Activated CD4-positive, alpha-beta T cell treated with anti-CD3 and anti-CD28 coated beads, Interleukin-2, amount 10 ng/mL, durations not matched to agents 7 days and 5 days (primary cell): ENCODE measurements at regions not wholly inside any gene's neighbourhood (a gene's known extent, or its start where the extent isn't known, plus 50 kb on each side); places are given as distances from the start of the nearest gene placed in this dataset.
"Not testable (repeated sequence)": the region's sequence is repeated elsewhere in the genome, so short reads cannot be mapped to it uniquely, and the experiment has no call there.

Source experiments
- CTCF ChIA-PET: fragments of 350-600 bp; sonication (Branson Sonifier 250); formaldehyde crosslinking; loops from one replicate; lab custom pipeline; 2021; ENCODE audit warnings: antibody characterized with exemption; lab: Charles Lee
- POLR2A ChIA-PET: fragments of 350-600 bp; sonication (Branson Sonifier 250); formaldehyde crosslinking; loops from one replicate; lab custom pipeline; 2021; ENCODE audit warnings: antibody characterized with exemption; lab: Charles Lee
- DNase-seq: peaks from one replicate; pipeline ENCODE4 v3.0.0-alpha.2; 2020
- H3K27ac Mint-ChIP-seq: one replicate; pipeline ENCODE4 v1.8.0; 2021; ENCODE audit warnings: mild to moderate bottlenecking, moderate library complexity, mixed read lengths
- H3K27me3 Mint-ChIP-seq: one replicate; pipeline ENCODE4 v1.8.0; 2021; ENCODE audit warnings: mixed read lengths
- H3K36me3 Mint-ChIP-seq: one replicate; pipeline ENCODE4 v1.8.0; 2021; ENCODE audit warnings: low read depth, mixed read lengths
- H3K4me1 Mint-ChIP-seq: one replicate; pipeline ENCODE4 v1.8.0; 2021; ENCODE audit warnings: mixed read lengths
- H3K4me3 Mint-ChIP-seq: one replicate; pipeline ENCODE4 v1.8.0; 2021; ENCODE audit warnings: mild to moderate bottlenecking, moderate library complexity, mixed read lengths
- H3K9me3 Mint-ChIP-seq: one replicate; pipeline ENCODE4 v1.8.0; 2021; ENCODE audit warnings: mixed read lengths

GRCh38 chr5:103764403-103764802, 201.8 kb upstream of the NUDT12 start:
- CTCF ChIA-PET, result interaction anchor here (1.3 kb wide), 1 partner anchor 13 kb away, joined by 3 read pairs; no protein-coding TSS in a partner anchor
- no peaks in the 10 kb centered on the region for H3K36me3 Mint-ChIP-seq
- H3K27ac Mint-ChIP-seq, result no peak overlapping the region
- no peaks in the 10 kb centered on the region for H3K4me1 Mint-ChIP-seq
- no peak overlapping the region for H3K4me3 Mint-ChIP-seq
- H3K9me3 Mint-ChIP-seq, result peaks cover 2% of the 10 kb centered on the region
- DNase-seq, result no peak
- POLR2A ChIA-PET, result no interaction called here
- no peaks in the 10 kb centered on the region for H3K27me3 Mint-ChIP-seq

- Mint-ChIP-seq H3K36me3 (no peaks in the 10 kb centered on the region), H3K27me3 (no peaks in the 10 kb centered on the region)
- POLR2A ChIA-PET, result no interaction called here
These were observed 196.4 kb upstream of the NUDT12 start for GRCh38 chr5:103758996-103759395.

GRCh38 chr5:103755974-103756373, 193.4 kb upstream of the NUDT12 start:
- no peaks in the 10 kb centered on the region for H3K9me3 Mint-ChIP-seq
- ChIA-PET CTCF (no interaction called here), POLR2A (no interaction called here)
- H3K4me3 Mint-ChIP-seq, result no peak overlapping the region
- H3K4me1 Mint-ChIP-seq, result no peaks in the 10 kb centered on the region
- no peaks in the 10 kb centered on the region for H3K27me3 Mint-ChIP-seq
- no peak for DNase-seq
- no peak overlapping the region for H3K27ac Mint-ChIP-seq
- H3K36me3 Mint-ChIP-seq, result no peaks in the 10 kb centered on the region

More at GRCh38 chr5:103758996-103759395, 196.4 kb upstream of the NUDT12 start:
- no peaks in the 10 kb centered on the region for H3K9me3 Mint-ChIP-seq
- no peak for DNase-seq
- H3K4me1 Mint-ChIP-seq, result no peaks in the 10 kb centered on the region
- CTCF ChIA-PET, result no interaction called here
- H3K27ac Mint-ChIP-seq, result no peak overlapping the region
- no peak overlapping the region for H3K4me3 Mint-ChIP-seq

GRCh38 chr5:103745353-103746065, 182.9 kb upstream of the NUDT12 start:
- no peak overlapping the region for H3K4me3 Mint-ChIP-seq
- H3K27me3 Mint-ChIP-seq, result no peaks in the 10 kb centered on the region
- DNase-seq, result no peak
- CTCF ChIA-PET, result no interaction called here
- H3K27ac Mint-ChIP-seq, result no peak overlapping the region
- POLR2A ChIA-PET, result no interaction called here
- H3K9me3 Mint-ChIP-seq, result no peaks in the 10 kb centered on the region
- H3K36me3 Mint-ChIP-seq, result no peaks in the 10 kb centered on the region
- no peaks in the 10 kb centered on the region for H3K4me1 Mint-ChIP-seq

GRCh38 chr5:103744159-103744558, 181.6 kb upstream of the NUDT12 start:
- no peaks in the 10 kb centered on the region for H3K36me3 Mint-ChIP-seq
- POLR2A ChIA-PET, result no interaction called here
- H3K4me3 Mint-ChIP-seq, result no peak overlapping the region
- CTCF ChIA-PET, result no interaction called here
- H3K27ac Mint-ChIP-seq, result no peak overlapping the region
- H3K27me3 Mint-ChIP-seq, result no peaks in the 10 kb centered on the region
- no peak for DNase-seq
- no peaks in the 10 kb centered on the region for H3K4me1 Mint-ChIP-seq
- no peaks in the 10 kb centered on the region for H3K9me3 Mint-ChIP-seq

DNA sequence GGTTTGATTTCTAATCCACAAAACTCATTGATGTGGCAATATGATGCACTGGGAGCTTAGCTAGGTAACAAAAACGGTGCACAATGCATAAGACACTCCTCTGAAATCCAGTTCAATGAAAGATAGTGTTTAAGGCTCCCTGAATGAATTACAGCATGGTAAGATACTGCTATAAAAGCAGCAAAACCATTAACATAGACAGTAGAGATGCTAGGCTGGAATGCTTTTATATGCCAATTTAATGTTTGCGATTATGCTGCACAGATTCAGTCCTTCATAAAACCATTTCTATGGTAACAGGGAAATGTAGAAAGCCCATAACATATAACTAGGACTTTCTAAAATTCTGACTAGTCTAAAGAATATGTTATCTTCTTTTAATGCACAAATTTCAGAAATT, 180.8 kb upstream of the NUDT12 start:
- Mint-ChIP-seq H3K27me3 (no peaks in the 10 kb centered on the region), H3K36me3 (no peaks in the 10 kb centered on the region), H3K9me3 (no peaks in the 10 kb centered on the region), H3K27ac (no peak overlapping the region), H3K4me1 (no peaks in the 10 kb centered on the region), H3K4me3 (no peak overlapping the region)
- POLR2A ChIA-PET, result no interaction called here
- CTCF ChIA-PET, result no interaction called here
- DNase-seq, result no peak

DNA sequence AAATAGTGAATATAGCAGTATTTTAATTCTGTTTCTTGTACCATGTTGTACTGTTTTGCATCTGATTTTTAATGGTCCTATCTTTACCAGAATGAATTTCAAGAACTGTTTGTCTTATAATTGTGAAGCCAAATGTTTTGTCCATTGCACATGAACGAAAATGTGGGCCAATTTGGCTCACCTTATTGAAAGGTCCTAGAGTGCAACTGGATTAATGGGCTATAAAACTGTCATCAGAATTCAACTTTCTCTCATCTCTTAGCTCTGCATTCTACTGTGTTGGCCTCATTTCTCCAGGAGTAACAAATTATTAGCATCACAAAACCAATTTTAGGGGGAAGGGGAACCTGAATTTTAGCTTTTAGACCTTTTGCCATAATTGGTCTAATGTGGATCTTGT, 179.4 kb upstream of the NUDT12 start:
- Mint-ChIP-seq H3K27me3 (no peaks in the 10 kb centered on the region), H3K9me3 (peaks cover 2% of the 10 kb centered on the region), H3K27ac (no peak overlapping the region), H3K4me3 (no peak overlapping the region), H3K36me3 (no peaks in the 10 kb centered on the region), H3K4me1 (no peaks in the 10 kb centered on the region)
- no peak for DNase-seq
- POLR2A ChIA-PET, result no interaction called here
- CTCF ChIA-PET, result no interaction called here

- H3K9me3 Mint-ChIP-seq, H3K4me1 Mint-ChIP-seq, POLR2A ChIA-PET, H3K27ac Mint-ChIP-seq, H3K36me3 Mint-ChIP-seq, H3K27me3 Mint-ChIP-seq, CTCF ChIA-PET, DNase-seq, H3K4me3 Mint-ChIP-seq: not testable (repeated sequence)
These were observed 173.8 kb upstream of the NUDT12 start for GRCh38 chr5:103736343-103736742.

DNA sequence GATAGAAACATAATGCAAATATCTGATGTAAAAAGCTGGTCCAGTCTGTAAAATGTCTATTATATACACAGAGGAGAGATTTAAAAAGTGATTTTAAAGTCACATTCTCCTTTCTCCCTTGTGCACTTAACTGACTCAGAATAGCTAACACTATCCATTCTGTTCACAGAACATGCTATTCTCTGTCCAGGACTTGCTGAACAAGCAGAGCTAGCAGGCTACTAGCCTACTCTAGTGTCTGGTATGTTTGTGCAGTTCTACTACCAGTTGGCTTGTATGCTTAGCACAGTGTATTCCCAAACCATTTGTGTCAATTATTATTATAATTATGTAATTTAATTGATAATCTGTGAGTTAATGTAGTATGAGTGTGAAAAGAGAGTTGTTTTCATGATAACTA, 161.7 kb upstream of the NUDT12 start:
- Mint-ChIP-seq H3K4me1 (no peaks in the 10 kb centered on the region), H3K9me3 (peaks cover 5% of the 10 kb centered on the region), H3K36me3 (no peaks in the 10 kb centered on the region), H3K27me3 (no peaks in the 10 kb centered on the region), H3K27ac (no peak overlapping the region), H3K4me3 (no peak overlapping the region)
- ChIA-PET POLR2A (no interaction called here), CTCF (no interaction called here)
- DNase-seq, result no peak

GRCh38 chr5:103721183-103721582, 158.6 kb upstream of the NUDT12 start:
- H3K4me3 Mint-ChIP-seq, result no peak overlapping the region
- no peaks in the 10 kb centered on the region for H3K27me3 Mint-ChIP-seq
- no peak overlapping the region for H3K27ac Mint-ChIP-seq
- peaks cover 5% of the 10 kb centered on the region for H3K9me3 Mint-ChIP-seq
- DNase-seq, result no peak
- ChIA-PET CTCF (no interaction called here), POLR2A (no interaction called here)
- no peaks in the 10 kb centered on the region for H3K36me3 Mint-ChIP-seq
- no peaks in the 10 kb centered on the region for H3K4me1 Mint-ChIP-seq

GRCh38 chr5:103718108-103718507, 155.5 kb upstream of the NUDT12 start:
- Mint-ChIP-seq H3K9me3 (peaks cover 5% of the 10 kb centered on the region), H3K4me3 (no peak overlapping the region), H3K36me3 (no peaks in the 10 kb centered on the region), H3K4me1 (no peaks in the 10 kb centered on the region), H3K27me3 (no peaks in the 10 kb centered on the region), H3K27ac (no peak overlapping the region)
- ChIA-PET CTCF (interaction anchor here (0.6 kb wide), 1 partner anchor 21 kb away, joined by 3 read pairs; no protein-coding TSS in a partner anchor), POLR2A (no interaction called here)
- DNase-seq, result no peak

GRCh38 chr5:103708601-103709000, 146.0 kb upstream of the NUDT12 start:
- CTCF ChIA-PET, result no interaction called here
- no peak for DNase-seq
- H3K9me3 Mint-ChIP-seq, result no peaks in the 10 kb centered on the region
- POLR2A ChIA-PET, result no interaction called here
- no peaks in the 10 kb centered on the region for H3K36me3 Mint-ChIP-seq
- no peaks in the 10 kb centered on the region for H3K4me1 Mint-ChIP-seq
- no peak overlapping the region for H3K4me3 Mint-ChIP-seq
- no peak overlapping the region for H3K27ac Mint-ChIP-seq
- H3K27me3 Mint-ChIP-seq, result no peaks in the 10 kb centered on the region

- Mint-ChIP-seq H3K4me3 (no peak overlapping the region), H3K4me1 (no peaks in the 10 kb centered on the region), H3K27ac (no peak overlapping the region), H3K9me3 (no peaks in the 10 kb centered on the region), H3K36me3 (no peaks in the 10 kb centered on the region), H3K27me3 (no peaks in the 10 kb centered on the region)
- no peak for DNase-seq
- CTCF ChIA-PET, result no interaction called here
- POLR2A ChIA-PET, result no interaction called here
These were observed 144.5 kb upstream of the NUDT12 start for GRCh38 chr5:103706939-103707682.
